ENCODE measurements at regions not wholly inside any gene's neighbourhood (a gene's known extent, or its start where the extent isn't known, plus 50 kb on each side); places are given as distances from the start of the nearest gene placed in this dataset.

GRCh38 chr16:85288341-85288868 lies 176.1 kb upstream of the CIBAR2 start:
- TF ChIP-seq FOXP2 (optimal IDR thresholded peaks at IDR 0.05; ENCODE audit: borderline replicate concordance, extremely low read depth, extremely low read length, insufficient read depth): no peak
- TF ChIP-seq SIN3A (IDR thresholded peaks at IDR 0.05; ENCODE audit: borderline replicate concordance, insufficient read depth, low read length): no peak
- TF ChIP-seq REST (IDR thresholded peaks at IDR 0.05; ENCODE audit: insufficient read depth in 1 of 2, low read depth in 2 of 2, low read length in 2 of 2): no peak
- TF ChIP-seq POLR2AphosphoS5 (IDR thresholded peaks at IDR 0.05; ENCODE audit: low read depth, low read length): no peak
